Osteocyte (in vitro differentiated cells): ENCODE measurements at regions not wholly inside any gene's neighbourhood (a gene's known extent, or its start where the extent isn't known, plus 50 kb on each side); places are given as distances from the start of the nearest gene placed in this dataset.

Experiments
- DNase-seq: peaks from one replicate; pipeline ENCODE4 v3.0.0; 2021; ENCODE audit warnings: mixed read lengths; ENCODE audit not compliant: unreplicated experiment; ENCODE audit errors: extremely low spot score
- H3K27ac Mint-ChIP-seq: one replicate; pipeline ENCODE4 v1.8.0; 2021; ENCODE audit warnings: mild to moderate bottlenecking, mixed read lengths; ENCODE audit not compliant: unreplicated experiment
- H3K27me3 Mint-ChIP-seq: one replicate; pipeline ENCODE4 v1.8.0; 2021; ENCODE audit warnings: mixed read lengths; ENCODE audit not compliant: unreplicated experiment
- H3K36me3 Mint-ChIP-seq: one replicate; pipeline ENCODE4 v1.8.0; 2021; ENCODE audit warnings: mixed read lengths; ENCODE audit not compliant: unreplicated experiment
- H3K4me1 Mint-ChIP-seq: one replicate; pipeline ENCODE4 v1.8.0; 2021; ENCODE audit warnings: mixed read lengths; ENCODE audit not compliant: unreplicated experiment
- H3K4me3 Mint-ChIP-seq: one replicate; pipeline ENCODE4 v1.8.0; 2021; ENCODE audit warnings: mild to moderate bottlenecking, moderate library complexity, mixed read lengths; ENCODE audit not compliant: unreplicated experiment
- H3K9me3 Mint-ChIP-seq: one replicate; pipeline ENCODE4 v1.8.0; 2021; ENCODE audit warnings: mixed read lengths; ENCODE audit not compliant: unreplicated experiment
- CTCF ChIP-seq: fragments of 200-600 bp; sonication (generic); IDR thresholded peaks from 2 replicates; pipeline ENCODE4 v1.5.0; 2021; ENCODE audit warnings: antibody characterized with exemption, mild to moderate bottlenecking, moderate library complexity

GRCh38 chr16:85346404-85347212 is 234.3 kb upstream of the CIBAR2 start:
- H3K9me3 Mint-ChIP-seq: no peaks in the 10 kb centered on the region
- no peak for DNase-seq
- no peaks in the 10 kb centered on the region for H3K36me3 Mint-ChIP-seq
- no peaks in the 10 kb centered on the region for H3K27me3 Mint-ChIP-seq
- no peak overlapping the region for H3K4me3 Mint-ChIP-seq
- TF ChIP-seq CTCF: no peak
- peaks cover 24% of the 10 kb centered on the region for H3K4me1 Mint-ChIP-seq
- H3K27ac Mint-ChIP-seq: no peak overlapping the region

GRCh38 chr16:85347213-85347591 is 234.9 kb upstream of the CIBAR2 start:
- TF ChIP-seq CTCF: peak; percentile 42
- H3K36me3 Mint-ChIP-seq: no peaks in the 10 kb centered on the region
- H3K4me3 Mint-ChIP-seq: no peak overlapping the region
- H3K4me1 Mint-ChIP-seq: peaks cover 29% of the 10 kb centered on the region
- no peaks in the 10 kb centered on the region for H3K9me3 Mint-ChIP-seq
- no peak overlapping the region for H3K27ac Mint-ChIP-seq
- no peaks in the 10 kb centered on the region for H3K27me3 Mint-ChIP-seq
- no peak for DNase-seq

- Mint-ChIP-seq H3K4me3 (no peak overlapping the region), H3K27ac (no peak overlapping the region)
These were observed 236.0 kb upstream of the CIBAR2 start for GRCh38 chr16:85348065-85348840.

GRCh38 chr16:85348911-85349334 is 236.7 kb upstream of the CIBAR2 start:
- no peak for TF ChIP-seq CTCF
- Mint-ChIP-seq H3K4me3 (no peak overlapping the region), H3K36me3 (no peaks in the 10 kb centered on the region), H3K4me1 (peaks cover 38% of the 10 kb centered on the region), H3K27me3 (no peaks in the 10 kb centered on the region), H3K9me3 (no peaks in the 10 kb centered on the region), H3K27ac (no peak overlapping the region)
- no peak for DNase-seq

More at GRCh38 chr16:85348065-85348840, 236.0 kb upstream of the CIBAR2 start:
- no peak for TF ChIP-seq CTCF
- H3K9me3 Mint-ChIP-seq: no peaks in the 10 kb centered on the region
- DNase-seq: no peak
- peaks cover 34% of the 10 kb centered on the region for H3K4me1 Mint-ChIP-seq
- H3K27me3 Mint-ChIP-seq: no peaks in the 10 kb centered on the region
- no peaks in the 10 kb centered on the region for H3K36me3 Mint-ChIP-seq
